MCF 10A (cell line): ENCODE measurements at regions not wholly inside any gene's neighbourhood (a gene's known extent, or its start where the extent isn't known, plus 50 kb on each side); places are given as distances from the start of the nearest gene placed in this dataset.

Source experiments
- BruUV-seq: library from RNA; stranded (reverse); fragments of 400-500 nt; replicated peaks from 2 replicates; lab custom pipeline; 2021; lab: Mats Ljungman, UMichigan
- CTCF ChIA-PET: fragments of 300-600 bp; sonication (Branson Sonifier 250); formaldehyde crosslinking; extraction: SDS; loops from one replicate; lab custom pipeline; 2021; ENCODE audit warnings: antibody characterized with exemption, inconsistent platforms; lab: Yijun Ruan, JAX
- POLR2A ChIA-PET: fragments of 300-600, 350-650 bp; sonication (Branson Sonifier 250); formaldehyde crosslinking; extraction: SDS; loops from one replicate; lab custom pipeline; 2020; ENCODE audit warnings: antibody characterized with exemption, inconsistent platforms; lab: Yijun Ruan, JAX
- DNase-seq: peaks from one replicate; pipeline ENCODE4 v3.0.0-alpha.2; 2018; ENCODE audit not compliant: unreplicated experiment
- H3K27ac Mint-ChIP-seq: one replicate; pipeline ENCODE4 v1.8.0; 2022; ENCODE audit warnings: mild to moderate bottlenecking, low read depth, mixed read lengths; ENCODE audit not compliant: unreplicated experiment
- H3K27me3 Mint-ChIP-seq: one replicate; pipeline ENCODE4 v1.8.0; 2022; ENCODE audit warnings: mixed read lengths; ENCODE audit not compliant: insufficient read depth, unreplicated experiment
- H3K36me3 Mint-ChIP-seq: one replicate; pipeline ENCODE4 v1.8.0; 2022; ENCODE audit warnings: mild to moderate bottlenecking, moderate library complexity, mixed read lengths; ENCODE audit not compliant: insufficient read depth, unreplicated experiment
- H3K4me1 Mint-ChIP-seq: one replicate; pipeline ENCODE4 v1.8.0; 2022; ENCODE audit warnings: mixed read lengths; ENCODE audit not compliant: insufficient read depth, unreplicated experiment
- H3K4me3 Mint-ChIP-seq: one replicate; pipeline ENCODE4 v1.8.0; 2022; ENCODE audit warnings: mild to moderate bottlenecking, moderate library complexity, mixed read lengths; ENCODE audit not compliant: unreplicated experiment
- H3K9me3 Mint-ChIP-seq: one replicate; pipeline ENCODE4 v1.8.0; 2022; ENCODE audit warnings: mixed read lengths; ENCODE audit not compliant: unreplicated experiment
- intact Hi-C: fragments of 100-400 bp; cut with micrococcal nuclease; formaldehyde crosslinking; loops from 2 replicates; pipeline ENCODE4 v1.14.1; 2022
- TF ChIP-seq, protein P1 (sequence below): fragments of 200-600 bp; IDR thresholded peaks from one replicate; pipeline ENCODE4 v1.8.0; 2022; ENCODE audit warnings: antibody characterized with exemption, mild to moderate bottlenecking; ENCODE audit not compliant: unreplicated experiment

DNA sequence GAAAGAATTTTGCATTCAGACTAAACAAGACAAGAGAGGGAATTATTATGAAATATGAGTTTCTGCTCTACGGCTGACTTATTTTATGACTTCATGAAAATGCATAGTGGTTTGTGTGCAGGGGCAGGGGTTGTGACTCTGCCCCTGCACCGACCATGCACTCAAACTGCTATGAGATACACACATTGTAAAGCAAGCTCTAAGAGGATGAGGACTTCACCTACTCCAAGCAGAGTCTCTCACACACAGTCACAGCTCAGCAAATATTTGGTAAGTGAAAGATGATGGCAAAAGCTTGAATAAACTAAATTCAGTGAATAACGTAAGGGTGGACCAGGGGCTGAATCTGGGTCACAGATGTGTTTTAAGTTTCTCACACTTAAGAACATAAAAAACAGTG, 542.9 kb downstream of the PRELID2 start:
- Mint-ChIP-seq H3K9me3 (no peaks in the 10 kb centered on the region), H3K4me3 (no peak overlapping the region)
- TF ChIP-seq, protein P1, sequence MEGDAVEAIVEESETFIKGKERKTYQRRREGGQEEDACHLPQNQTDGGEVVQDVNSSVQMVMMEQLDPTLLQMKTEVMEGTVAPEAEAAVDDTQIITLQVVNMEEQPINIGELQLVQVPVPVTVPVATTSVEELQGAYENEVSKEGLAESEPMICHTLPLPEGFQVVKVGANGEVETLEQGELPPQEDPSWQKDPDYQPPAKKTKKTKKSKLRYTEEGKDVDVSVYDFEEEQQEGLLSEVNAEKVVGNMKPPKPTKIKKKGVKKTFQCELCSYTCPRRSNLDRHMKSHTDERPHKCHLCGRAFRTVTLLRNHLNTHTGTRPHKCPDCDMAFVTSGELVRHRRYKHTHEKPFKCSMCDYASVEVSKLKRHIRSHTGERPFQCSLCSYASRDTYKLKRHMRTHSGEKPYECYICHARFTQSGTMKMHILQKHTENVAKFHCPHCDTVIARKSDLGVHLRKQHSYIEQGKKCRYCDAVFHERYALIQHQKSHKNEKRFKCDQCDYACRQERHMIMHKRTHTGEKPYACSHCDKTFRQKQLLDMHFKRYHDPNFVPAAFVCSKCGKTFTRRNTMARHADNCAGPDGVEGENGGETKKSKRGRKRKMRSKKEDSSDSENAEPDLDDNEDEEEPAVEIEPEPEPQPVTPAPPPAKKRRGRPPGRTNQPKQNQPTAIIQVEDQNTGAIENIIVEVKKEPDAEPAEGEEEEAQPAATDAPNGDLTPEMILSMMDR, result no peak

DNA sequence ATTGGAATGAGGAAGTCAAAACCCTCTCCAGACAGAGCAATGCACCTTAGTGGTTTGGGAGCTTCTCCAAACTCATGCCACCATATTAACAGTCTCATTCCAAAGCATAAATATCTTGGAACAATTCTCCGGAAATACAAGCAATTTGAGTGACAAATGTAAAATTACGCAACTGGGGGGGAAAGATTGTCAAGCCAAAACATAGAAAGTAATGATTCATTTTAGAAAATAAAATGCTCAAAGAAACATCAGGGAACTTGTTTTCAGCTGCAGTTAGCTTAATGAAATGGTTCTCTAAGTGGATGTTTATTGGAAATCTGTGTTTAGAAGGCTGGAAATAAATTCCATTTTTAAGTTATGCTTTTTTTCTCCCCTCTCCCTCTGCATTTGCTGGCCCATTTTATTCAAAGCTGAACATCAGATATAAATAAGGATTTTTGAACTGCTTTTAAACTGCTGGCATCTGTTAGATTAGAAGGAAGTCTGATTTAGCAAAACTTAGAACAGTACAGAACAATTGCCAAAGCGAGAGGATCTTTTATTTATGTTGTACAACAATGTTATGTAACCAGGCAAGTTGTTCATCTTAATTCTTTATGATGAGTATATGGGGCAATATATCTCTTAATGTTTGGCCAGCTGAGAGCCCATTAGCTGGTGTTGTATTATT, 551.9 kb downstream of the PRELID2 start:
- H3K36me3 Mint-ChIP-seq, result no peaks in the 10 kb centered on the region
- ChIA-PET CTCF (no interaction called here), POLR2A (interaction anchor here (2.1 kb wide), 1 partner anchor 9 kb away, joined by 5 read pairs; no protein-coding TSS in a partner anchor)
- H3K9me3 Mint-ChIP-seq, result no peaks in the 10 kb centered on the region
- H3K4me3 Mint-ChIP-seq, result no peak overlapping the region
- H3K27me3 Mint-ChIP-seq, result no peaks in the 10 kb centered on the region
- BruUV-seq, result no TSS peak
- DNase-seq, result peak; percentile 75
- intact Hi-C loops, result no loop called here
- peak overlapping the region; percentile 8 for H3K27ac Mint-ChIP-seq
- peaks cover 11% of the 10 kb centered on the region for H3K4me1 Mint-ChIP-seq
- TF ChIP-seq, protein P1, result no peak

More for the DNA sequence above, 542.9 kb downstream of the PRELID2 start:
- H3K27me3 Mint-ChIP-seq, result no peaks in the 10 kb centered on the region
- peaks cover 8% of the 10 kb centered on the region for H3K4me1 Mint-ChIP-seq
- no peak overlapping the region for H3K27ac Mint-ChIP-seq
- no peak for DNase-seq
- POLR2A ChIA-PET, result interaction anchor here (0.6 kb wide), 1 partner anchor 18 kb away, joined by 3 read pairs; no protein-coding TSS in a partner anchor
- CTCF ChIA-PET, result interaction anchor here (0.5 to 1.5 kb wide), 2 partner anchors 10 to 55 kb away, joined by 4 read pairs; no protein-coding TSS in a partner anchor
- intact Hi-C loops, result no loop called here
- no TSS peak for BruUV-seq
- no peaks in the 10 kb centered on the region for H3K36me3 Mint-ChIP-seq

GRCh38 chr5:145280806-145281205, 554.3 kb downstream of the PRELID2 start:
- intact Hi-C loops, result no loop called here
- no peak overlapping the region for H3K27ac Mint-ChIP-seq
- H3K4me3 Mint-ChIP-seq, result no peak overlapping the region
- H3K36me3 Mint-ChIP-seq, result no peaks in the 10 kb centered on the region
- BruUV-seq, result no TSS peak
- ChIA-PET CTCF (interaction anchor here (1.5 kb wide), 1 partner anchor 43 kb away, joined by 5 read pairs; no protein-coding TSS in a partner anchor), POLR2A (no interaction called here)
- DNase-seq, result no peak
- H3K9me3 Mint-ChIP-seq, result no peaks in the 10 kb centered on the region
- peaks cover 11% of the 10 kb centered on the region for H3K4me1 Mint-ChIP-seq
- TF ChIP-seq, protein P1, result no peak
- no peaks in the 10 kb centered on the region for H3K27me3 Mint-ChIP-seq

DNA sequence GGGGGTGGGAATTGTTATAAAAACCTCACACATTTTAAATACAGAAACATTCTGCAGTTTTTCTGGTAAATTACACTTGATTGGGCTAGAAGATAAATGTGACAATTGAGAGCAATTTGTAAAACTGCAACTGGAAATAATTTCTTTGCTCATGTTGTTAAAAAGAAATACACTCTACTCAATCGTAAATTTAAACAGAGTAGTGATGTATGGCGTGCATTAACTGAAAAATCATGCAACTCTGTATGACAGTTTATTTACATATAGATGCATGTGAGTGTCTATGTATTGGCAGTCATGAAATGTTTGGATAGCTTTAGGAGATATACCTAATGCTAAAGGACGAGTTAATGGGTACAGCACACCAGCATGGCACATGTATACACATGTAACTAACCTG, 554.9 kb downstream of the PRELID2 start:
- Mint-ChIP-seq H3K36me3 (no peaks in the 10 kb centered on the region), H3K27me3 (no peaks in the 10 kb centered on the region), H3K27ac (no peak overlapping the region), H3K4me1 (peaks cover 11% of the 10 kb centered on the region), H3K4me3 (no peak overlapping the region), H3K9me3 (no peaks in the 10 kb centered on the region)
- no TSS peak for BruUV-seq
- ChIA-PET POLR2A (no interaction called here), CTCF (no interaction called here)
- intact Hi-C loops, result no loop called here
- TF ChIP-seq, protein P1, result no peak
- DNase-seq, result no peak
